Gastroesophageal sphincter (tissue), 3 donors: ENCODE measurements at regions not wholly inside any gene's neighbourhood (a gene's known extent, or its start where the extent isn't known, plus 50 kb on each side); places are given as distances from the start of the nearest gene placed in this dataset.

Experiments
- POLR2A ChIP-seq, 2 donors: fragments of 450-650 bp; IDR thresholded peaks; one replicate each; pipeline ENCODE4 v1.6.1; 2017; ENCODE audit warnings: antibody characterized with exemption in 2 of 2, mild to moderate bottlenecking in 2 of 2, moderate library complexity in 1 of 2
- POLR2AphosphoS5 ChIP-seq: sonication (generic); formaldehyde crosslinking; IDR thresholded peaks from one replicate; pipeline ENCODE4 v1.6.1; 2017; ENCODE audit warnings: antibody characterized with exemption
- TF ChIP-seq, protein P1 (sequence below), 4 experiments: fragments of 200-600 bp in 2 of 4; fragments of 450-650 bp in 2 of 4; sonication (generic) in 1 of 4; IDR thresholded peaks; one replicate each; pipeline ENCODE4 v1.5.1; 2017 to 2019; ENCODE audit warnings: antibody characterized with exemption in 4 of 4, mild to moderate bottlenecking in 2 of 4, moderate library complexity in 2 of 4

GRCh38 chr16:8229011-8229520 is 361.2 kb downstream of the TMEM114 start:
- TF ChIP-seq, protein P1, sequence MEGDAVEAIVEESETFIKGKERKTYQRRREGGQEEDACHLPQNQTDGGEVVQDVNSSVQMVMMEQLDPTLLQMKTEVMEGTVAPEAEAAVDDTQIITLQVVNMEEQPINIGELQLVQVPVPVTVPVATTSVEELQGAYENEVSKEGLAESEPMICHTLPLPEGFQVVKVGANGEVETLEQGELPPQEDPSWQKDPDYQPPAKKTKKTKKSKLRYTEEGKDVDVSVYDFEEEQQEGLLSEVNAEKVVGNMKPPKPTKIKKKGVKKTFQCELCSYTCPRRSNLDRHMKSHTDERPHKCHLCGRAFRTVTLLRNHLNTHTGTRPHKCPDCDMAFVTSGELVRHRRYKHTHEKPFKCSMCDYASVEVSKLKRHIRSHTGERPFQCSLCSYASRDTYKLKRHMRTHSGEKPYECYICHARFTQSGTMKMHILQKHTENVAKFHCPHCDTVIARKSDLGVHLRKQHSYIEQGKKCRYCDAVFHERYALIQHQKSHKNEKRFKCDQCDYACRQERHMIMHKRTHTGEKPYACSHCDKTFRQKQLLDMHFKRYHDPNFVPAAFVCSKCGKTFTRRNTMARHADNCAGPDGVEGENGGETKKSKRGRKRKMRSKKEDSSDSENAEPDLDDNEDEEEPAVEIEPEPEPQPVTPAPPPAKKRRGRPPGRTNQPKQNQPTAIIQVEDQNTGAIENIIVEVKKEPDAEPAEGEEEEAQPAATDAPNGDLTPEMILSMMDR (IDR thresholded peaks at IDR 0.05) = no peak
- TF ChIP-seq POLR2A (IDR thresholded peaks at IDR 0.05) (no peak), POLR2AphosphoS5 (no peak)
